ENCODE measurements at regions not wholly inside any gene's neighbourhood (a gene's known extent, or its start where the extent isn't known, plus 50 kb on each side); places are given as distances from the start of the nearest gene placed in this dataset.
"Not testable (repeated sequence)": the region's sequence is repeated elsewhere in the genome, so short reads cannot be mapped to it uniquely, and the experiment has no call there.

DNA sequence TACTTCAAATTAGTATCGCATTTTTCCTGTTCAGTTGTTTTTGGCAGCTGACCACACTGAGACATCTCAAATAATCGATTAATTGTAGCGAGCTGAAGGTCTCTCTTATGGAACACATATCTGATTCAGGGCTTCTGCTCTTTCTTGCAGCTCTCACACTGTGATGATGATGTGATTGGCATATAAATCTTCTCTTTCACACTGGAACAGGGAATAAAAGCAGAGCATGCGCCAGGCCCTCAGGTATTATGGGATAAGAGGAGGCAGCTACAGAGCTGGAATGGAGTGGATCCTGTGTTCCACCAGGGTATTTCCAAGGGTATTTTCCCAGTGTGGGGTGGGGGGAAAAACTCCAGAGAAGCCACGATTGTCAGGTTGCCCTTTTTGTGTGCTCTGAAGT lies 265.4 kb upstream of the CASK start:
- WGBS, 3 donors: 49 to 64% (median 58%) methylated on average over 5 of the region's 5 CpGs
- H3K27ac ChIP-seq: no peak overlapping the region
- H3K4me3 ChIP-seq: no peak overlapping the region
- no peak for DNase-seq
- no peaks in the 10 kb centered on the region for H3K36me3 ChIP-seq
- TF ChIP-seq, protein P1, sequence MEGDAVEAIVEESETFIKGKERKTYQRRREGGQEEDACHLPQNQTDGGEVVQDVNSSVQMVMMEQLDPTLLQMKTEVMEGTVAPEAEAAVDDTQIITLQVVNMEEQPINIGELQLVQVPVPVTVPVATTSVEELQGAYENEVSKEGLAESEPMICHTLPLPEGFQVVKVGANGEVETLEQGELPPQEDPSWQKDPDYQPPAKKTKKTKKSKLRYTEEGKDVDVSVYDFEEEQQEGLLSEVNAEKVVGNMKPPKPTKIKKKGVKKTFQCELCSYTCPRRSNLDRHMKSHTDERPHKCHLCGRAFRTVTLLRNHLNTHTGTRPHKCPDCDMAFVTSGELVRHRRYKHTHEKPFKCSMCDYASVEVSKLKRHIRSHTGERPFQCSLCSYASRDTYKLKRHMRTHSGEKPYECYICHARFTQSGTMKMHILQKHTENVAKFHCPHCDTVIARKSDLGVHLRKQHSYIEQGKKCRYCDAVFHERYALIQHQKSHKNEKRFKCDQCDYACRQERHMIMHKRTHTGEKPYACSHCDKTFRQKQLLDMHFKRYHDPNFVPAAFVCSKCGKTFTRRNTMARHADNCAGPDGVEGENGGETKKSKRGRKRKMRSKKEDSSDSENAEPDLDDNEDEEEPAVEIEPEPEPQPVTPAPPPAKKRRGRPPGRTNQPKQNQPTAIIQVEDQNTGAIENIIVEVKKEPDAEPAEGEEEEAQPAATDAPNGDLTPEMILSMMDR (IDR thresholded peaks at IDR 0.05): no peak
- TF ChIP-seq EP300 (IDR thresholded peaks at IDR 0.05) (no peak), POLR2A (IDR thresholded peaks at IDR 0.05) (no peak)
- intact Hi-C loops (cut with DNase I): no loop called here
- no peaks in the 10 kb centered on the region for H3K9me3 ChIP-seq
- H3K4me1 ChIP-seq (ENCODE audit: insufficient read depth): peaks cover 3% of the 10 kb centered on the region
- H3K27me3 ChIP-seq: no peaks in the 10 kb centered on the region

DNA sequence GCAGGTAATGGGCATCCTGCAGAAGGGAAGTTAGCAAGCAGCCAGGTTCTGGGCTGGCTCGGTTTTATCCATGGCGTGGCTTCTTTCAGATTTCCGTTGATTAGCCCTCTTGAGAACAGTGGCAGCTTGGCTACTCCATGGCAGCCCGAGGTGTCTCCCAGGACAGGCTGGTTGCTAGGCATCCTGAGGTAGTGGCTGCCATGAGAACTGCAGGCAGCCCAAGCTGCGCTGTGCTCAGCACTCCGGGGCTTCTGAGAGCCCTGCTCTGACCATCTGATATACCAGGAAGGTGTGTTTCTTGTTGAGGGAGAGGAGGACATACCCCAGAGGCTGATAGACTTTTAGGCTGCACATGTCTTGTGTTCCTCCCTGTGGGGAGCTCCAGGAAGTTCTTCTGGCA lies 253.4 kb upstream of the CASK start:
- Histone ChIP-seq H3K27ac (no peak overlapping the region), H3K36me3 (no peaks in the 10 kb centered on the region), H3K9me3 (no peaks in the 10 kb centered on the region), H3K4me3 (no peak overlapping the region), H3K27me3 (no peaks in the 10 kb centered on the region), H3K4me1 (ENCODE audit: insufficient read depth) (no peaks in the 10 kb centered on the region)
- intact Hi-C loops (cut with DNase I): no loop called here
- TF ChIP-seq EP300 (IDR thresholded peaks at IDR 0.05) (no peak), POLR2A (IDR thresholded peaks at IDR 0.05) (no peak)
- TF ChIP-seq, protein P1 (IDR thresholded peaks at IDR 0.05): no peak
- 67 to 74% (median 72%) methylated on average over 6 of the region's 6 CpGs for WGBS, 3 donors
- DNase-seq: no peak

DNA sequence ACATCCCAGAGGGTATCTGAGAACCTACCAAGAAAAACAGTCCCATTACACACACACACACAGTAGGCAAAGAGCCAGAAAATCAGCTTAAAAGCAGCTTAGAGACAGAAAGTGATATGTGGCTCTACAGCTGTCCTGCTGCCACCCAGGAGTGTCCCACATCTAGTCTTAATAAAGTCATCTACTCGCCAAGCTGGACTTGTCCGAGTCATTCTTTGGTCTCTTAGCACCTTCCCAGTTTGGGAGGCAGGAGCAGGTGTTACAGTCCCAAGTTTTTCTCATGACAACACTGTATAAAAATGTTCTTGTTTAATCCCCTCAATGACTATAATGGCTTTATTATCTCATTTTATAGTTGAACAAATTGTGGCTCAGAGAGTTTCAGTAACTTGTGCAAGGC lies 252.5 kb upstream of the CASK start:
- no peak overlapping the region for H3K27ac ChIP-seq
- no peaks in the 10 kb centered on the region for H3K9me3 ChIP-seq
- intact Hi-C loops (cut with DNase I): no loop called here
- H3K4me3 ChIP-seq: no peak overlapping the region
- DNase-seq: no peak
- H3K27me3 ChIP-seq: no peaks in the 10 kb centered on the region
- H3K4me1 ChIP-seq (ENCODE audit: insufficient read depth): no peaks in the 10 kb centered on the region
- 67 to 86% (median 73%) methylated on average over 2 of the region's 2 CpGs for WGBS, 3 donors
- no peaks in the 10 kb centered on the region for H3K36me3 ChIP-seq
- TF ChIP-seq, protein P1 (IDR thresholded peaks at IDR 0.05): no peak
- no peak for TF ChIP-seq POLR2A (IDR thresholded peaks at IDR 0.05)
- no peak for TF ChIP-seq EP300 (IDR thresholded peaks at IDR 0.05)

DNA sequence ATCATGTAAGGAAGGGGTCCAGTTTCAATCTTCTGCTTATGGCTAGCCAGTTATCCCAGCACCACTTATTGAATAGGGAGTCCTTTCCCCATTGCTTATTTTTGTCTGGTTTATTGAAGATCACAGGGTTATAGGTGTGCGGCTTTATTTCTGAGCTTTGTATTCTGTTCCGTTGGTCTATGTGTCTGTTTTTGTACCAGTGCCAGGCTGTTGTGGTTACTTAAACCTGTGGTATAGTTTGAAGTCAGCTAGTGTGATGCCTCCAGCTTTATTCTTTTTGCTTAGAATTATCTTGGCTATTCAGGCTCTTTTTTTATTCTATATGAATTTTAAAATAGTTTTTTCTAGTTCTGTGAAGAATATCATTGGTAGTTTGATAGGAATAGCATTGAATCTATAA lies 234.6 kb upstream of the CASK start:
- intact Hi-C loops (cut with DNase I); H3K9me3 ChIP-seq; H3K4me3 ChIP-seq; H3K27me3 ChIP-seq; H3K27ac ChIP-seq; H3K36me3 ChIP-seq; H3K4me1 ChIP-seq (ENCODE audit: insufficient read depth); DNase-seq: not testable (repeated sequence)
- 76 to 87% (median 78%) methylated on average over 2 of the region's 2 CpGs for WGBS, 3 donors

DNA sequence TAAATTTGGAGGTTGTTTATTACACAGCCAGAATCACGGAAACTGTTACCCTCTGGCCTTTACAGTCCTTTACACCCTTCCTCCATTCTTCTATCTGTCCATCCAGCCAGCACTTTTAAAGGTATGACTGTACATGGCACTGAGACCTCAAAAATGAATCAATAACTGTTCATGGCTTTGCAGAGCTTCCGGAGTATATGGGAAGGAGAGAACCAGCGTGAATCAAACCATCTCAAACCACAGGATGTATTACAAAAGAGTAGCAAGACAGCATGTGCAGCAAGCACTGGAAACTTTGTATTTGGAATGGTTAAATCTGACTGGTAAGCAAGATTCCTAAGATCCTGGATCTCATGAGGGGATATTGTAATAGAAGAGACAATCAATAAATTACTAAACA lies 228.5 kb upstream of the CASK start:
- no peak overlapping the region for H3K27ac ChIP-seq
- 72 to 78% (median 72%) methylated on average over 3 of the region's 3 CpGs for WGBS, 3 donors
- intact Hi-C loops (cut with DNase I): no loop called here

More for the DNA sequence above, 228.5 kb upstream of the CASK start:
- TF ChIP-seq EP300 (IDR thresholded peaks at IDR 0.05) (no peak), POLR2A (IDR thresholded peaks at IDR 0.05) (no peak)
- TF ChIP-seq, protein P1 (IDR thresholded peaks at IDR 0.05): no peak
- H3K27me3 ChIP-seq: no peaks in the 10 kb centered on the region
- H3K9me3 ChIP-seq: no peaks in the 10 kb centered on the region
- H3K36me3 ChIP-seq: no peaks in the 10 kb centered on the region
- no peak overlapping the region for H3K4me3 ChIP-seq
- no peak for DNase-seq
- H3K4me1 ChIP-seq (ENCODE audit: insufficient read depth): no peaks in the 10 kb centered on the region

Data from ovary (tissue), 7 donors.